Neutrophil (primary cell): ENCODE measurements at regions not wholly inside any gene's neighbourhood (a gene's known extent, or its start where the extent isn't known, plus 50 kb on each side); places are given as distances from the start of the nearest gene placed in this dataset.

ENCODE experiments used
- H3K27ac ChIP-seq: fragments of 200-600 bp; sonication (generic); 2 replicates; pipeline ENCODE4 v1.5.1; 2016; ENCODE audit warnings: mild to moderate bottlenecking, moderate library complexity
- H3K27me3 ChIP-seq: fragments of 200-600 bp; sonication (generic); 2 replicates; pipeline ENCODE4 v1.6.0; 2016; ENCODE audit warnings: mild to moderate bottlenecking
- H3K36me3 ChIP-seq: fragments of 200-600 bp; sonication (generic); 2 replicates; pipeline ENCODE4 v1.5.1; 2017
- H3K4me1 ChIP-seq, 2 experiments: fragments of 200-600 bp in 1 of 2; sonication (generic) in 1 of 2; 1 replicate in 1 of 2; 2 replicates in 1 of 2; pipeline versions ENCODE4 v1.5.1 to v1.6.1; 2013 to 2016; ENCODE audit warnings: low read depth in 1 of 2, low read length in 1 of 2, mild to moderate bottlenecking in 1 of 2, moderate library complexity in 1 of 2; ENCODE audit not compliant: control insufficient read depth in 1 of 2, insufficient read depth in 1 of 2
- H3K4me3 ChIP-seq, 2 experiments: fragments of 200-600 bp in 1 of 2; sonication (generic) in 1 of 2; 1 replicate in 1 of 2; 2 replicates in 1 of 2; pipeline ENCODE4 v1.5.1; 2013 to 2016; ENCODE audit warnings: low read depth in 1 of 2, low read length in 1 of 2, mild to moderate bottlenecking in 1 of 2, moderate library complexity in 1 of 2
- H3K9me3 ChIP-seq: fragments of 200-600 bp; sonication (generic); 2 replicates; pipeline ENCODE4 v1.5.1; 2016
- CTCF ChIP-seq: fragments of 200-600 bp; sonication (generic); IDR thresholded peaks from 2 replicates; pipeline ENCODE4 v1.5.1; 2016; ENCODE audit warnings: antibody characterized with exemption

GRCh38 chr12:91766454-91766853 is 379.2 kb downstream of the BTG1 start:
- Histone ChIP-seq H3K27ac (no peak overlapping the region), H3K36me3 (no peaks in the 10 kb centered on the region), H3K4me1 (no peaks in the 10 kb centered on the region), H3K27me3 (no peaks in the 10 kb centered on the region), H3K9me3 (no peaks in the 10 kb centered on the region), H3K4me3 (no peak overlapping the region)
- TF ChIP-seq CTCF = no peak

GRCh38 chr12:91763654-91764370 is 381.8 kb downstream of the BTG1 start:
- H3K36me3 ChIP-seq = no peaks in the 10 kb centered on the region
- H3K27me3 ChIP-seq = no peaks in the 10 kb centered on the region
- no peak for TF ChIP-seq CTCF
- H3K4me3 ChIP-seq = no peak overlapping the region
- H3K27ac ChIP-seq = no peak overlapping the region
- no peaks in the 10 kb centered on the region for H3K9me3 ChIP-seq
- no peaks in the 10 kb centered on the region for H3K4me1 ChIP-seq

DNA sequence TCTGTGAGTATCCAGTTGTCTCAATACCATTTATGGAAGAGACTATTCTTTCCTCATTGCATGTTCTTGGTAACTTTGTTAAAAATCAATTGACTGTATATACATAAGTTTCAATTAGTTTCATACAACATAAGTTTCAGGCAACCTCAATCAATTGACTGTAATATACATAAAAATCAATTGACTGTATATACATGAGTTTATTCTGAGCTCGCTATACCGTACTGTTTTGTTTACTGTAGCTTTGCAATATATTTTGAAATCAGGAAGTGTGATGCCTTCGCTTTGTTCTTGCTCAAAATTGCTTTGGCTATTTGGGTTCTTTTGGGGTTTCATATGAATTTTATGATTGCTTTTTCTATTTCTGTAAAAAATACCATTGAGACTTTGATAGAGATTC is 392.0 kb downstream of the BTG1 start:
- H3K4me3 ChIP-seq = no peak overlapping the region
- no peaks in the 10 kb centered on the region for H3K36me3 ChIP-seq
- no peaks in the 10 kb centered on the region for H3K4me1 ChIP-seq
- no peaks in the 10 kb centered on the region for H3K27me3 ChIP-seq
- no peak overlapping the region for H3K27ac ChIP-seq
- TF ChIP-seq CTCF = no peak
- peaks cover 3% of the 10 kb centered on the region for H3K9me3 ChIP-seq

GRCh38 chr12:91746976-91747375 is 398.7 kb downstream of the BTG1 start:
- Histone ChIP-seq H3K27me3 (no peaks in the 10 kb centered on the region), H3K4me3 (no peak overlapping the region), H3K4me1 (no peaks in the 10 kb centered on the region), H3K9me3 (peaks cover 3% of the 10 kb centered on the region), H3K36me3 (no peaks in the 10 kb centered on the region), H3K27ac (no peak overlapping the region)
- no peak for TF ChIP-seq CTCF

DNA sequence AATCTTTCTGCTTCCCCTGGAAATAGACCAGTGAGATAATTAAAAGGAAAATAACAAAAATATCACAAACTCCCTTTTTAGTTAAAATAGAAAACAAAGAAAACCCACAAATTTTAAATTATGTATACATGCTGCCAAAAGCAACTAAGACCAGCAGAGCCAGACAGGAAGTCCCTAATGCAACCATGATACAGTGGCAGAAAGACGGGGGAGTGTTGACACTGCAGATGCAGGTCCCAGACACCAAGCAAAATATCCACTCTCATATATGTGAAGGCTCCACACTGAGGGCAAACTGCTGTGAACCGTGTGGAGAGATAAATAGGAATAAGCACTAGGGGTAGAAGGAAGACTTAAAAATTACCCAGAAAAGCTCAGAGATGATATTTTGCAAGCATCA is 401.0 kb downstream of the BTG1 start:
- Histone ChIP-seq H3K36me3 (no peaks in the 10 kb centered on the region), H3K27ac (no peak overlapping the region), H3K27me3 (no peaks in the 10 kb centered on the region), H3K4me1 (no peaks in the 10 kb centered on the region), H3K4me3 (no peak overlapping the region), H3K9me3 (no peaks in the 10 kb centered on the region)
- TF ChIP-seq CTCF = no peak
